Stimulated activated CD4-positive, alpha-beta T cell treated with anti-CD3 and anti-CD28 coated beads, Interleukin-15, amount 100 ng/mL, for 1 hour (primary cell): ENCODE measurements at regions not wholly inside any gene's neighbourhood (a gene's known extent, or its start where the extent isn't known, plus 50 kb on each side); places are given as distances from the start of the nearest gene placed in this dataset.

Experiments
- DNase-seq, 2 donors: peaks; one replicate each; pipeline ENCODE4 v3.0.0-alpha.2; 2020; ENCODE audit warnings: low read depth in 1 of 2, low spot score in 1 of 2

- no peak for DNase-seq
Observed at GRCh38 chr6:109315341-109316110, 66.7 kb downstream of the CD164 start.

GRCh38 chr6:109314313-109314712 lies 68.0 kb downstream of the CD164 start:
- DNase-seq: no peak

- no peak for DNase-seq
Observed at GRCh38 chr6:109313139-109313538, 69.1 kb downstream of the CD164 start.

GRCh38 chr6:109311471-109311870 lies 70.8 kb downstream of the CD164 start:
- no peak for DNase-seq

- DNase-seq: no peak
Observed at GRCh38 chr6:109309917-109310316, 72.3 kb downstream of the CD164 start.

- no peak for DNase-seq
Observed at GRCh38 chr6:109308018-109308492, 74.2 kb downstream of the CD164 start.

- DNase-seq: no peak
Observed at GRCh38 chr6:109306733-109307132, 75.5 kb downstream of the CD164 start.

GRCh38 chr6:109305028-109305427 lies 77.2 kb downstream of the CD164 start:
- no peak for DNase-seq

- no peak for DNase-seq
Observed at GRCh38 chr6:109304284-109305015, 77.8 kb downstream of the CD164 start.

GRCh38 chr6:109303640-109304283 lies 78.5 kb downstream of the CD164 start:
- no peak for DNase-seq

GRCh38 chr6:109303164-109303563 lies 79.1 kb downstream of the CD164 start:
- no peak for DNase-seq

GRCh38 chr6:109302176-109302575 lies 80.1 kb downstream of the CD164 start:
- DNase-seq: no peak

- DNase-seq: no peak
Observed at GRCh38 chr6:109301418-109301817, 80.8 kb downstream of the CD164 start.

- DNase-seq: no peak
Observed at GRCh38 chr6:109300874-109301273, 81.4 kb downstream of the CD164 start.

GRCh38 chr6:109299776-109300564 lies 82.3 kb downstream of the CD164 start:
- DNase-seq: no peak

GRCh38 chr6:109299265-109299607 lies 83.0 kb downstream of the CD164 start:
- DNase-seq: no peak

- no peak for DNase-seq
Observed at GRCh38 chr6:109298605-109299264, 83.5 kb downstream of the CD164 start.

GRCh38 chr6:109297406-109298110 lies 84.7 kb downstream of the CD164 start:
- DNase-seq: no peak

GRCh38 chr6:109296971-109297372 lies 85.3 kb downstream of the CD164 start:
- DNase-seq: no peak

GRCh38 chr6:109296452-109296851 lies 85.8 kb downstream of the CD164 start:
- no peak for DNase-seq
